Upper lobe of left lung (tissue), 4 donors: ENCODE measurements at regions not wholly inside any gene's neighbourhood (a gene's known extent, or its start where the extent isn't known, plus 50 kb on each side); places are given as distances from the start of the nearest gene placed in this dataset.

Experiments used
- CTCF ChIP-seq, 6 experiments: fragments of 450-650 bp in 4 of 6; fragments of 200-600 bp in 2 of 6; sonication (generic) in 2 of 6; IDR thresholded peaks; one replicate each; pipeline ENCODE4 v1.5.1; 2016 to 2019; ENCODE audit warnings: antibody characterized with exemption in 6 of 6
- EP300 ChIP-seq, 4 donors: sonication (generic); formaldehyde crosslinking; IDR thresholded peaks; one replicate each; pipeline ENCODE4 v1.5.1; 2017; ENCODE audit warnings: antibody characterized with exemption in 4 of 4, control low read depth in 2 of 4
- POLR2A ChIP-seq, 4 donors: fragments of 450-650 bp; IDR thresholded peaks; one replicate each; pipeline ENCODE4 v1.5.1; 2016 to 2017; ENCODE audit warnings: antibody characterized with exemption in 4 of 4, mild to moderate bottlenecking in 2 of 4

GRCh38 chr2:18161681-18162080 is 283.2 kb downstream of the KCNS3 start:
- no peak for TF ChIP-seq EP300 (IDR thresholded peaks at IDR 0.05)
- no peak for TF ChIP-seq POLR2A (IDR thresholded peaks at IDR 0.05)
- no peak for TF ChIP-seq CTCF (IDR thresholded peaks at IDR 0.05)
